Prostate gland (tissue), 2 donors: ENCODE measurements at regions not wholly inside any gene's neighbourhood (a gene's known extent, or its start where the extent isn't known, plus 50 kb on each side); places are given as distances from the start of the nearest gene placed in this dataset.
"Not testable (repeated sequence)": the region's sequence is repeated elsewhere in the genome, so short reads cannot be mapped to it uniquely, and the experiment has no call there.

Experiments
- DNase-seq: peaks from one replicate; pipeline ENCODE4 v3.0.0-alpha.2; 2019; ENCODE audit warnings: low spot score
- H3K27ac ChIP-seq, 2 donors: fragments of 200-600 bp; sonication (generic); 2 replicates each; pipeline ENCODE4 v1.5.1; 2017 to 2019
- H3K27me3 ChIP-seq: fragments of 200-600 bp; sonication (generic); replicated peaks from 2 replicates; pipeline ENCODE4 v1.5.1; 2019; ENCODE audit not compliant: insufficient read depth
- H3K36me3 ChIP-seq, 2 donors: fragments of 200-600 bp; sonication (generic); 1 replicate in 1 of 2; 2 replicates in 1 of 2; pipeline versions ENCODE4 v1.5.1 to v1.8.1; 2017 to 2019
- H3K4me1 ChIP-seq: fragments of 200-600 bp; sonication (generic); replicated peaks from 2 replicates; pipeline ENCODE4 v1.5.1; 2019
- H3K4me3 ChIP-seq, 2 donors: fragments of 200-600 bp; sonication (generic); 2 replicates each; pipeline ENCODE4 v1.5.1; 2017 to 2019
- H3K9me3 ChIP-seq: fragments of 200-600 bp; sonication (generic); 2 replicates; pipeline ENCODE4 v1.5.1; 2017
- CTCF ChIP-seq, 4 experiments: fragments of 200-600 bp in 2 of 4; fragments of 450-650 bp in 2 of 4; sonication (generic) in 2 of 4; IDR thresholded peaks; 1 replicate in 3 of 4; 2 replicates in 1 of 4; pipeline ENCODE4 v1.5.1; 2016 to 2019; ENCODE audit warnings: antibody characterized with exemption in 4 of 4, mild to moderate bottlenecking in 2 of 4, moderate library complexity in 2 of 4
- POLR2A ChIP-seq: fragments of 450-650 bp; IDR thresholded peaks from one replicate; pipeline ENCODE4 v1.6.1; 2016; ENCODE audit warnings: antibody characterized with exemption, mild to moderate bottlenecking
- POLR2AphosphoS5 ChIP-seq: sonication (generic); formaldehyde crosslinking; IDR thresholded peaks from one replicate; pipeline ENCODE4 v1.6.1; 2017; ENCODE audit warnings: antibody characterized with exemption
- WGBS: methylation state at CpG from one replicate; pipeline ENCODE4 v1.1.5; 2018; 5-methylcytosine and 5-hydroxymethylcytosine counted together
- intact Hi-C: fragments of 100-400 bp; cut with DNase I; formaldehyde crosslinking; loops from one replicate; pipeline ENCODE4 v1.14.2; 2022

- WGBS = 53% methylated on average over 3 of the region's 3 CpGs
- no peak for DNase-seq
- TF ChIP-seq POLR2A = no peak
- TF ChIP-seq POLR2AphosphoS5 = no peak
- no peak for TF ChIP-seq CTCF (IDR thresholded peaks at IDR 0.05)
- H3K4me3 ChIP-seq = no peak overlapping the region
- no peaks in the 10 kb centered on the region for H3K36me3 ChIP-seq
- intact Hi-C loops = no loop called here
- H3K27me3 ChIP-seq = no peaks in the 10 kb centered on the region
- H3K9me3 ChIP-seq = no peaks in the 10 kb centered on the region
- no peak overlapping the region for H3K27ac ChIP-seq
- no peaks in the 10 kb centered on the region for H3K4me1 ChIP-seq
These were observed 123.0 kb downstream of the ACAA2 start for GRCh38 chr18:49690312-49690711.

- no peak for DNase-seq
- intact Hi-C loops = no loop called here
These were observed 123.5 kb downstream of the LIPG start for GRCh38 chr18:49685231-49685942.

GRCh38 chr18:49682803-49683190 lies 120.9 kb downstream of the LIPG start:
- intact Hi-C loops, H3K27ac ChIP-seq, DNase-seq, H3K4me1 ChIP-seq, H3K9me3 ChIP-seq, H3K36me3 ChIP-seq, H3K27me3 ChIP-seq, H3K4me3 ChIP-seq: not testable (repeated sequence)
- 97% methylated on average over 3 of the region's 3 CpGs for whole genome bisulfite sequencing

More at GRCh38 chr18:49685231-49685942, 123.5 kb downstream of the LIPG start:
- Histone ChIP-seq H3K9me3 (no peaks in the 10 kb centered on the region), H3K4me3 (no peak overlapping the region), H3K27me3 (no peaks in the 10 kb centered on the region), H3K4me1 (no peaks in the 10 kb centered on the region), H3K36me3 (no peaks in the 10 kb centered on the region), H3K27ac (no peak overlapping the region)
- WGBS = 78% methylated on average over 6 of the region's 6 CpGs
- TF ChIP-seq POLR2A (no peak), POLR2AphosphoS5 (no peak), CTCF (IDR thresholded peaks at IDR 0.05) (no peak)

- H3K9me3 ChIP-seq = no peaks in the 10 kb centered on the region
- TF ChIP-seq POLR2A (no peak), POLR2AphosphoS5 (no peak), CTCF (IDR thresholded peaks at IDR 0.05) (no peak)
- no peaks in the 10 kb centered on the region for H3K4me1 ChIP-seq
- H3K36me3 ChIP-seq = no peaks in the 10 kb centered on the region
- no peak for DNase-seq
- no peak overlapping the region for H3K4me3 ChIP-seq
- WGBS = 86% methylated on average over 8 of the region's 8 CpGs
- no peak overlapping the region for H3K27ac ChIP-seq
- no peaks in the 10 kb centered on the region for H3K27me3 ChIP-seq
- intact Hi-C loops = no loop called here
These were observed 120.4 kb downstream of the LIPG start for GRCh38 chr18:49682173-49682802.

- intact Hi-C loops = no loop called here
- no peaks in the 10 kb centered on the region for H3K9me3 ChIP-seq
- H3K4me3 ChIP-seq = no peak overlapping the region
- no peak for TF ChIP-seq POLR2AphosphoS5
- no peak for TF ChIP-seq POLR2A
- TF ChIP-seq CTCF (IDR thresholded peaks at IDR 0.05) = no peak
- no peak for DNase-seq
- no peak overlapping the region for H3K27ac ChIP-seq
- 51% methylated on average over 4 of the region's 4 CpGs for WGBS
- H3K4me1 ChIP-seq = no peaks in the 10 kb centered on the region
- no peaks in the 10 kb centered on the region for H3K36me3 ChIP-seq
- no peaks in the 10 kb centered on the region for H3K27me3 ChIP-seq
These were observed 119.5 kb downstream of the LIPG start for GRCh38 chr18:49681387-49681786.
